GM12878 (cell line): ENCODE measurements at regions not wholly inside any gene's neighbourhood (a gene's known extent, or its start where the extent isn't known, plus 50 kb on each side); places are given as distances from the start of the nearest gene placed in this dataset.

Experiments used
- ATAC-seq: fragments of 200-7000 bp; cut with Tn5 transposase; 3 replicates; pipeline ENCODE4 v1.9.1; 2020; ENCODE audit warnings: mild to moderate bottlenecking, moderate library complexity
- BruUV-seq: library from RNA; stranded (reverse); fragments of 400-500 nt; replicated peaks from 2 replicates; lab custom pipeline; 2021; lab: Mats Ljungman, UMichigan
- CTCF ChIA-PET: fragments of 300-600 bp; sonication (Branson Sonifier 250); formaldehyde crosslinking; extraction: SDS; loops from one replicate; lab custom pipeline; 2021; ENCODE audit warnings: inconsistent platforms; lab: Yijun Ruan, JAX
- POLR2A ChIA-PET: fragments of 350-600 bp; formaldehyde crosslinking; extraction: SDS; loops from one replicate; lab custom pipeline; 2021; ENCODE audit warnings: inconsistent platforms; lab: Charles Lee
- RAD21 ChIA-PET: fragments of 300-600 bp; sonication (Branson Sonifier 250); formaldehyde crosslinking; loops from one replicate; lab custom pipeline; 2023; ENCODE audit warnings: antibody characterized with exemption; ENCODE audit not compliant: unreplicated experiment; lab: Charles Lee
- SMC1A ChIA-PET: fragments of 300-600 bp; sonication (Branson Sonifier 250); formaldehyde crosslinking; loops from one replicate; lab custom pipeline; 2023; ENCODE audit not compliant: unreplicated experiment, uncharacterized antibody; lab: Charles Lee
- DNase-seq: peaks from one replicate; pipeline ENCODE4 v3.0.0-alpha.2; 2011; ENCODE audit warnings: low read depth, low spot score
- FAIRE-seq: peaks from 3 replicates; lab custom pipeline; 2011; peaks lifted over from hg19 to GRCh38; lab: Jason Lieb, UNC
- H2AFZ ChIP-seq: 2 replicates; pipeline ENCODE4 v1.6.0; 2011; ENCODE audit warnings: low read depth, low read length, control low read depth; ENCODE audit not compliant: control insufficient read depth
- H3K27ac ChIP-seq: 2 replicates; pipeline ENCODE4 v1.5.1; 2011; ENCODE audit warnings: control low read depth; ENCODE audit not compliant: control insufficient read depth, insufficient read depth
- H3K27me3 ChIP-seq, 2 experiments: replicated peaks in 1 of 2; 2 replicates each; pipeline versions ENCODE4 v1.6.0 to v1.6.1; 2011; ENCODE audit warnings: low read length in 1 of 2; ENCODE audit not compliant: control insufficient read depth in 2 of 2, insufficient read depth in 2 of 2
- H3K36me3 ChIP-seq, 2 experiments: 2 replicates each; pipeline ENCODE4 v1.5.1; 2011; ENCODE audit warnings: low read length in 1 of 2; ENCODE audit not compliant: control insufficient read depth in 2 of 2, insufficient read depth in 2 of 2
- H3K4me1 ChIP-seq: 2 replicates; pipeline ENCODE4 v1.6.1; 2011; ENCODE audit warnings: mild to moderate bottlenecking, low read length, moderate library complexity, mixed read lengths; ENCODE audit not compliant: control insufficient read depth, insufficient read depth
- H3K4me2 ChIP-seq: 2 replicates; pipeline ENCODE4 v1.6.0; 2011; ENCODE audit warnings: control low read depth; ENCODE audit not compliant: control insufficient read depth, insufficient read depth
- H3K4me3 ChIP-seq: fragments of 200-600 bp; sonication (generic); 2 replicates; pipeline ENCODE4 v1.5.1; 2016
- H3K79me2 ChIP-seq: 2 replicates; pipeline ENCODE4 v1.6.0; 2011; ENCODE audit warnings: low read length; ENCODE audit not compliant: control insufficient read depth, insufficient read depth
- H3K9ac ChIP-seq: 2 replicates; pipeline ENCODE4 v1.8.0; 2011; ENCODE audit warnings: low read length, control low read depth, mixed read lengths; ENCODE audit not compliant: control insufficient read depth, insufficient read depth
- H3K9me3 ChIP-seq: replicated peaks from 3 replicates; pipeline ENCODE4 v1.5.1; 2011; ENCODE audit warnings: mild to moderate bottlenecking, low read length; ENCODE audit not compliant: control insufficient read depth, insufficient read depth
- H4K20me1 ChIP-seq: 2 replicates; pipeline ENCODE4 v1.6.0; 2011; ENCODE audit not compliant: control insufficient read depth, insufficient read depth
- TCF3 ChIP-seq: IDR thresholded peaks from 2 replicates; pipeline ENCODE4 v1.6.1; 2012; ENCODE audit warnings: low read depth, mild to moderate bottlenecking, low read length, borderline replicate concordance; ENCODE audit not compliant: insufficient read depth
- WGBS: methylation state at CpG from one replicate; pipeline ENCODE4 v1.1.6; 2016; ENCODE audit warnings: low lambda C conversion rate; ENCODE audit not compliant: insufficient replicate concordance, insufficient coverage; ENCODE audit errors: missing lambda C conversion rate; 5-methylcytosine and 5-hydroxymethylcytosine counted together
- in situ Hi-C: fragments of 300-500 bp; cut with MboI; formaldehyde crosslinking; loops from 9 replicates; pipeline ENCODE4 v1.14.3; 2018; ENCODE audit warnings: mixed read lengths
- intact Hi-C: fragments of 100-400 bp; cut with micrococcal nuclease; formaldehyde crosslinking; loops from one replicate; pipeline ENCODE4 v1.14.2; 2022; ENCODE audit not compliant: unreplicated experiment
- TF ChIP-seq, protein P1 (sequence below): fragments of 450-650 bp; IDR thresholded peaks from 2 replicates; pipeline ENCODE4 v1.6.1; 2014; ENCODE audit warnings: mild to moderate bottlenecking
- TF ChIP-seq, protein P2 (sequence below): fragments of 450-650 bp; IDR thresholded peaks from 2 replicates; pipeline ENCODE4 v1.6.1; 2017; ENCODE audit warnings: mild to moderate bottlenecking, low read depth, inconsistent platforms; ENCODE audit not compliant: poor library complexity, severe bottlenecking

DNA sequence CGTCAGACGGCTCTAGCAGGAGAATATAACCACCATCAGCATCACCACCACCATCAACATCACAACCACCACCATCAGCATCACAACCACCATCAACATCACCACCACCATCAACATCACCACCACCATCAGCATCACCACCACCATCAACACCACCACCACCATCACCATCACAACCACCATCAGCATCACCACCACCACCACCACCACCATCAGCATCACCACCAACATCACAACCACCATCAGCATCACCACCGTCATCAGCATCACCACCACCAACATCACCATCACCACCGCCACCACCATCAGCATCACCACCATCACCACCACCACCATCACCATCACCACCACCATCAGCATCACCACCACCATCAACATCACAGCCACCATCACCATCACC is 210.7 kb downstream of the C9orf50 start:
- FAIRE-seq: peak; percentile 78

More for the DNA sequence above, 210.7 kb downstream of the C9orf50 start:
- SMC1A ChIA-PET: no interaction called here
- POLR2A ChIA-PET: no interaction called here
- TF ChIP-seq, protein P1, sequence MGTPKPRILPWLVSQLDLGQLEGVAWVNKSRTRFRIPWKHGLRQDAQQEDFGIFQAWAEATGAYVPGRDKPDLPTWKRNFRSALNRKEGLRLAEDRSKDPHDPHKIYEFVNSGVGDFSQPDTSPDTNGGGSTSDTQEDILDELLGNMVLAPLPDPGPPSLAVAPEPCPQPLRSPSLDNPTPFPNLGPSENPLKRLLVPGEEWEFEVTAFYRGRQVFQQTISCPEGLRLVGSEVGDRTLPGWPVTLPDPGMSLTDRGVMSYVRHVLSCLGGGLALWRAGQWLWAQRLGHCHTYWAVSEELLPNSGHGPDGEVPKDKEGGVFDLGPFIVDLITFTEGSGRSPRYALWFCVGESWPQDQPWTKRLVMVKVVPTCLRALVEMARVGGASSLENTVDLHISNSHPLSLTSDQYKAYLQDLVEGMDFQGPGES: no peak
- TF ChIP-seq, protein P2, sequence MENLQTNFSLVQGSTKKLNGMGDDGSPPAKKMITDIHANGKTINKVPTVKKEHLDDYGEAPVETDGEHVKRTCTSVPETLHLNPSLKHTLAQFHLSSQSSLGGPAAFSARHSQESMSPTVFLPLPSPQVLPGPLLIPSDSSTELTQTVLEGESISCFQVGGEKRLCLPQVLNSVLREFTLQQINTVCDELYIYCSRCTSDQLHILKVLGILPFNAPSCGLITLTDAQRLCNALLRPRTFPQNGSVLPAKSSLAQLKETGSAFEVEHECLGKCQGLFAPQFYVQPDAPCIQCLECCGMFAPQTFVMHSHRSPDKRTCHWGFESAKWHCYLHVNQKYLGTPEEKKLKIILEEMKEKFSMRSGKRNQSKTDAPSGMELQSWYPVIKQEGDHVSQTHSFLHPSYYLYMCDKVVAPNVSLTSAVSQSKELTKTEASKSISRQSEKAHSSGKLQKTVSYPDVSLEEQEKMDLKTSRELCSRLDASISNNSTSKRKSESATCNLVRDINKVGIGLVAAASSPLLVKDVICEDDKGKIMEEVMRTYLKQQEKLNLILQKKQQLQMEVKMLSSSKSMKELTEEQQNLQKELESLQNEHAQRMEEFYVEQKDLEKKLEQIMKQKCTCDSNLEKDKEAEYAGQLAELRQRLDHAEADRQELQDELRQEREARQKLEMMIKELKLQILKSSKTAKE: no peak
- TF ChIP-seq TCF3: no peak
- no peak overlapping the region for H3K27ac ChIP-seq
- H2AFZ ChIP-seq: no peak overlapping the region
- ATAC-seq (no peak), DNase-seq (no peak)
- BruUV-seq: no TSS peak
- H3K4me1 ChIP-seq: peaks cover 12% of the 10 kb centered on the region
- H3K27me3 ChIP-seq: no peaks in the 10 kb centered on the region
- CTCF ChIA-PET: no interaction called here
- in situ Hi-C loops: no loop called here
- RAD21 ChIA-PET: no interaction called here
- H4K20me1 ChIP-seq: no peaks in the 10 kb centered on the region
- 27% methylated on average over 2 of the region's 4 CpGs for WGBS
- no peaks in the 10 kb centered on the region for H3K79me2 ChIP-seq
- H3K36me3 ChIP-seq: no peaks in the 10 kb centered on the region
- no peak overlapping the region for H3K9ac ChIP-seq
- no peak overlapping the region for H3K4me3 ChIP-seq
- no peaks in the 10 kb centered on the region; the same call in 2 of the 3 replicates for H3K9me3 ChIP-seq
- intact Hi-C loops: no loop called here
- H3K4me2 ChIP-seq: no peak overlapping the region
